NCI-H748 treated with DMSO at 0.1 percent for 48 hours (cell line): ENCODE measurements at regions not wholly inside any gene's neighbourhood (a gene's known extent, or its start where the extent isn't known, plus 50 kb on each side); places are given as distances from the start of the nearest gene placed in this dataset.

Source experiments
- DNase-seq: peaks from one replicate; lab custom pipeline; 2025; lab: John Stamatoyannopoulos, UW

DNA sequence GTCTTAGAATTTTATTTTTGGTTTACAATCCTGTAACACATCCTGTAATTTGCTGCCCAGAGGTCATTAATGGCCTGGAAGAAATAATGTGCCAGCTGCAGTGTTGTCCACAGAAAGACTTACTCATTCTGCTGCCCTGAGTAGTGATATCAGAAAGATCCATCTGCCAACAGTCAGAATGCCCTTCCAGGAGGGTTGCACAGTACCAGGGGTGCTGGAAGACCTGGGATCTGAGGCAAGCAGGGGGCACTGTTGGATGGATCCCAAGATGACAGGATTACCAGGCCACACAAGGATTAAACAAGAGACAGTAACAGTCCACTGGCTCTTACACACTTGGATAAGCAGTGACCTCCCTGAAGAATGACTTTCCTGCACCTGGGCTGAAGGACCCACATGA, 93.8 kb upstream of the TOP3B start:
- DNase-seq, result no peak

GRCh38 chr22:22075382-22076163, 93.0 kb upstream of the TOP3B start:
- no peak for DNase-seq

- DNase-seq, result no peak
These were observed 92.2 kb upstream of the TOP3B start for GRCh38 chr22:22074634-22075381.

GRCh38 chr22:22073769-22074561, 91.4 kb upstream of the TOP3B start:
- DNase-seq, result no peak

DNA sequence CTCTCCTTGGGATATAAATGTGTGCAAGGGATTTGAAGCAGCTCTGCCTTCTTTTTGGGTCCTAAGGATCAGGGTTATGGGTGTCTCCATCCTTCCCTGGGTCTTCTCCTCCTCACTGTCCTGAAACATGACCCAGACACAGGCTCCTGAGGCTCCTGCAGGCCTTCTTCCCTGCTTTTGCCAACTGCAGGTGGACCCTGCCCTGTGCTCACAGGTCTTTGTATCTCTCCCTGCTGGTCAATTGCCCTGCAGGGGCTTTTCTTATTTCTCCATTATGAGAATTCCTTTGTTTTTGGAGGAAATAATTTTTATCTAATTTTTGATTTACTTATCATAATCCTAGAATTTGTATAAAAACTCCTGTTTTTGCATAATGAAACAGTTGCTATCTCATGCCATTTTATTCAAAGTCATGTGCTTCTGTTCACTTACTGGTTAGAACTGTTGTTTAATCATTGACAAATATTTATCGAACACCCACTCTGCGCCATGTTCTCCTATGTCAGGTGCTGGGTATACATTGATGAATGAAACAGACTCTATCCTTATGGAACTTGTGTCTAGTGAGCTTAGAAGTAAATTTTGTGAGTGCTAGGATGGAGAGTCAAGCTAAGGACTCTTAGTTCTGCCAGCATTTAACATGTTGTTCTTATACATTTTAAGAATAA, 89.7 kb upstream of the TOP3B start:
- DNase-seq, result no peak

- no peak for DNase-seq
These were observed 88.9 kb upstream of the TOP3B start for GRCh38 chr22:22071455-22071854.

- DNase-seq, result no peak
These were observed 87.8 kb upstream of the TOP3B start for GRCh38 chr22:22070371-22070824.

DNA sequence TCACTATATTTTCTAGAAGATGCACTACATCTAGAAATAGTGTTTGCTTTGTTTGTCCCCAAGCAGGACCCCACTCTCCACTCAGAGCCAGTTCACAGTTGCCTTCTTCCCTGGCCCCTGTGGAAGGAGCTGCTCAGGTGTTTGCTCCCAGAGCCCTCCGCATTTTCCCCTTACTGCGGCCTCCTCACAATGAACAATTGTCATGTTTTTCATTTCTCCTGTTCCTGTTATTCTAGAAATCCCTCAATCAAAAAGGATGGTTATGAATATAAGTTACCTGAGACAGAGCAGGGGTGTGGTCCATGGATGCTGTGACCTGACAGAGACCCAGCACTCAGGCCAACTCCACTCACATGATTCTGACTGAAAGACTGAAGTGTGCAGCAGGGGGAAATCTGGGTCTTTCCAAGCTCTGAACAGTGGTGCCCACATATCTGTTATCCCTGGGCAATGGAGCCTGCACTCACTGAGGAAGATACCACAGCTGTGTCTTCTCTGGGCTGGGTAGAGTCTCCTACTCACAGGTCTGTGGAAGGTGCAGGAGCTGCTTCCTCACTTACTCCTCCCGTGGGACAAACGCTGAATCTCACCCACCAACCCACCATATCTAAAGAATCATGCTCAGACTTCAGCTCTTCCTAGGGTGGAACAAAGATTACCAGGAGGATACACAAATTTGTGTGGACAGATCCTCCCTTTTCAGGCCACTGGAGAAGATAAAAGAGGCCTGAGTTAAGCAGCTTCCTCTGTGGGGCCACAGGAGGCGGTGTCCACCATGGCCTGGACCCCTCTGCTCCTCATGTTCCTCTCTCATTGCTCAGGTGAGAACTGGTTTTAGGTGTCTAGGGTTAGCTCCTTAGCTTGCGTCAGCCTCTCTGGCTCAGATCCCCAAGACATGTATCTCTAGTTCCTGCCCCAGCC, 87.1 kb upstream of the TOP3B start:
- no peak for DNase-seq

DNA sequence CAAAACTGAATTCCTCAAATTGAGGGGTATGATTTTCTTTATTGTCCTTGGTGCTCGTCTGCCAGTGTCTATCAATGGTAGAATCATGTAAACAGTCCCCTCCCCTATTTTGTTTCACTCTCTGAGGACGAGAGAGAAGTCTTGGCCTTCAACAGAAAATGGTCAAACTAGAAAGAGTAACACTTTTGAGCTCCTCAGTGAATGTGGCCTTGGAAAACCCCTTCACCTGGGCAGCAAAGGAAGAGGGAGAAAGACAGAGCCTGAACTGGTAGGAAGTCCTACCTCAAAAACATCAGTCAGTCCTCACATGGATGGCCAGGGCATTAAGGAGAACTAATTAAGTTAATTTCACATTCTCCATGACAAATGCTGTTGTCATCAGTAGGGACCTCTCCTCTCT, 86.1 kb upstream of the TOP3B start:
- no peak for DNase-seq

DNA sequence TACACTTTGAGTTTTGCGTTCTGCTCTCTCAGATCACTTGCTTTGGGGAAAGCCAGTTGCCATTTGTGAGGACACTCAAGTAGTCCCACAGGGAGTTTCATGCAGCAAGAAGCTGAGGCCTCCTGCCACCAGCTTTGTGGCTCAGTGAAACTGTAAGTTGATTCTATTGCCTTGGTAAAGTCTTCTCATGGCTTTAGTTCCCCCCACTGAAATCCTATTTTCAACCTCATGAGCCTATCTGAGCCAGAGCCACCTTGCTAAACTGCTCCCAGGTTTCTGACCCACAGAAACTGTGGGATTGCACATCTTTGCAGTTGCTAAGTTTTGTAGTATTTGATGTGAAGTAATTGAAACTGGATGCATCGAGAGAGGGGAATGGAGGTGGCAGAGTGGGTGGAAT, 85.4 kb upstream of the TOP3B start:
- no peak for DNase-seq

GRCh38 chr22:22067192-22067591, 84.6 kb upstream of the TOP3B start:
- DNase-seq, result no peak

DNA sequence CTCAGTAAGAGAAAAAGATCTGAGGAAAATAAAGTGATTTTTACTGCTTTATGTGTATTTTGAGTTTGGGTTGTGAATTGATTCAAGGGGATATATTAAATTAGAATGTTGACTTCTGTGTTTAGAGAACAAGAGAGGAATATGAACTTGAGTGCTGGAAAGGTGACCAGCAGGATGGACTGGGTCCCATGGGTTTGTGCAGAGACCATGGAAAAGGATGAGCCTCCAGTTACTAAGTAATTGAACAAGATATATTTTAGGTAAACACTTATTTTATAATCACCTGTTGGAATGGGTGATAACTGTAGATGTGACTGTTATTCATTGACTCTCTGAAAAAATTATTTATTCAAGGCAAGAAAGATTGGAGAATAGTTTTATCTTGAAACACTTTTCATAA, 82.0 kb upstream of the TOP3B start:
- no peak for DNase-seq

DNA sequence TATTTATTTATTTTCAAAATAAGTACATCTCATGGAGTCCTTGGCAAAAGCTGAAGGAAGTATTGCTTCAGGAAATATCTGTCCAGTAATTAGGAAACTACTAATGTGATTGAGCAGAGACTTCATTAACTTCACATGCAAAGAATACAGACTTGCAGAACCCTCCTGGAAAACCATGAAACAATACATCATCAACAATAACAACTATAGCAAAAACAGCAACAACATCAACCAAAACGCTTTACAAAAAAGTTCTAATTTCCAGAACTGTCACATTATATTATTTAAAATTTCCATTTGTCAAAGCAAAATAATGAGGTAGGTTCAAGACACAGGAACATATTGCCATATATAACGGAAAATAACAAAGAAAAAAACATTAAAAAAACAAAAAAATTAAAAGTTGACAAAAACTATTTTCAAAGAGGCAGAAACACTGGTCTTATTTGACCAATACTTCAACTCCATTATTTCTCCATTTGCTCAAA, 79.8 kb upstream of the TOP3B start:
- no peak for DNase-seq

- no peak for DNase-seq
These were observed 78.8 kb upstream of the TOP3B start for GRCh38 chr22:22061085-22062077.

DNA sequence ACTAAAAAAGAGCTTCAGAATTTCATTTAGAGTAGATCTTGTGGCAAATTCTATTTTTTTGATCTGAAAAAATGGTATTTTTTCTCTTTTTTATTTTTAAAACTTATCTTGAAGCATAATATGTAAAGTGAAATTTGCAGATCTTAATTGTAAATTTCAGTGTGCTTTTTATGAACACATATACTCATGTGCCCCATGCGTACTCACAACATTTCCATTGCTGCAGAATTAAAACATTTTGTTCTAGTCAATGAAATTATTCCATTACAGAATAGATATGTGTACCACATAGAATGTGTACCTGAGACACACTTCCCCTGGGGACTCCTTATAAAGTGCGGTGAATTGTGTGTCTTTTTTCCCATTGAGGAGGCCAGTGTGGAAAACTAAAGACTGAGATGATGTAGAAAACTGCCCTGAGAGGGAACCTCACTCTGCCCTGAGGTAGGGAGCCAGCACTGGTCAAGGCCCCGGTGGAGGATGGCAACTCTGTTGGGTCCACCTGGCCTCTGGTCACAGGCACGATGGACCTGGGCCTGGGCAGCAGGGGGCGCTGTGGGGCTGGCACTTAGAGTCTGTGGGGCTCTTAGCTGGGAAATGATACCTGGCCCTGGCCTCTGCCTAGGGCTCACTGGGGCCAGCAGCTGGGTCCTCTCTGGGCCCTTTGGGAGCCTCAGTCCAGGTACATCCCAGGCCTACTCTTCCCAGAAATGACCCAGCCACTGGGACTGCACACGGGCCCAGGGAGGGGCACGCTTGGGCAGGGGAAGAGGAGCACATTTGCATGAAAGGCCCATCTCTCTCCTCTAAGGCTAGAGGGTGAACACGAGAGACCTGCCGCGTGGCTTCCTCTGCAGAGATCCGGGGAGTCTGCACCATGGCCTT, 77.9 kb upstream of the TOP3B start:
- no peak for DNase-seq

GRCh38 chr22:22059291-22060002, 76.9 kb upstream of the TOP3B start:
- no peak for DNase-seq

GRCh38 chr22:22058633-22059290, 76.2 kb upstream of the TOP3B start:
- no peak for DNase-seq
